ENCODE measurements at regions not wholly inside any gene's neighbourhood (a gene's known extent, or its start where the extent isn't known, plus 50 kb on each side); places are given as distances from the start of the nearest gene placed in this dataset.

DNA sequence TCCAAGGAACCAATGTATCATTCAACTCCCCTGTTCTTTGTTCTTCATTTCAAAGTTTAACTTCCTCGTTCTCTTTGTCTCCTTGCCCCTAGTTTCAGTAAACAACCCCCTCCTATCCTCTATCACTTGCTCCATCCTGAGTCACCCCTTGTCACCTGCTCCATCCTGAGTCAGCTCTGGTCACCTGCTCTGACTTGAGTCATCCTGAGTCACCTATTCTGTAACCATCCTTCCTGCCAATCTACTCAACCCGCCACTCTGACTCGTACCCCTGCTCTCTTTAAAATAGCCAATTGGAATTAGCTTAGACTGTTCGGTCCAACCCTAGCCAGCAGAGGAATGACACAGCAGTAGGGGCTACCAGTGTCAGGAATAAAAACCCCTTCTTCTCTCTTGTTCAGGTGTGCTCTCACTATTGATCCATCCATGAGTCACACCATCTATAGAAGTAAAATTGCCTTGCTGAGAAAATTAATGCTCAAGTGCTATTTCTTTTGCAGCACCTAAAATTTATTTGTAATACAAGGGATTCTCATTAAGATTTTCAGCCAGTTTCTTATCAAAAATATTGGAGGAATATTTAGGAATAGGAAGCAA lies 326.8 kb downstream of the AKAIN1 start:
- no peaks in the 10 kb centered on the region for H4K20me1 ChIP-seq (ENCODE audit: insufficient read depth)
- no peak overlapping the region for H3K27ac ChIP-seq (ENCODE audit: low read length)
- no peaks in the 10 kb centered on the region for H3K36me3 ChIP-seq (ENCODE audit: insufficient read depth, low read length)
- H3K79me2 ChIP-seq (replicated peaks; ENCODE audit: insufficient read depth, low read length), result no peaks in the 10 kb centered on the region
- no peaks in the 10 kb centered on the region for H3K9me3 ChIP-seq (ENCODE audit: low read length)
- H3K9me2 ChIP-seq (ENCODE audit: insufficient read depth, low read length), result no peaks in the 10 kb centered on the region
- no peak overlapping the region for H3K4me3 ChIP-seq (ENCODE audit: low read length)
- no peak for TF ChIP-seq POLR2AphosphoS5 (IDR thresholded peaks at IDR 0.05)
- TF ChIP-seq, protein P1, sequence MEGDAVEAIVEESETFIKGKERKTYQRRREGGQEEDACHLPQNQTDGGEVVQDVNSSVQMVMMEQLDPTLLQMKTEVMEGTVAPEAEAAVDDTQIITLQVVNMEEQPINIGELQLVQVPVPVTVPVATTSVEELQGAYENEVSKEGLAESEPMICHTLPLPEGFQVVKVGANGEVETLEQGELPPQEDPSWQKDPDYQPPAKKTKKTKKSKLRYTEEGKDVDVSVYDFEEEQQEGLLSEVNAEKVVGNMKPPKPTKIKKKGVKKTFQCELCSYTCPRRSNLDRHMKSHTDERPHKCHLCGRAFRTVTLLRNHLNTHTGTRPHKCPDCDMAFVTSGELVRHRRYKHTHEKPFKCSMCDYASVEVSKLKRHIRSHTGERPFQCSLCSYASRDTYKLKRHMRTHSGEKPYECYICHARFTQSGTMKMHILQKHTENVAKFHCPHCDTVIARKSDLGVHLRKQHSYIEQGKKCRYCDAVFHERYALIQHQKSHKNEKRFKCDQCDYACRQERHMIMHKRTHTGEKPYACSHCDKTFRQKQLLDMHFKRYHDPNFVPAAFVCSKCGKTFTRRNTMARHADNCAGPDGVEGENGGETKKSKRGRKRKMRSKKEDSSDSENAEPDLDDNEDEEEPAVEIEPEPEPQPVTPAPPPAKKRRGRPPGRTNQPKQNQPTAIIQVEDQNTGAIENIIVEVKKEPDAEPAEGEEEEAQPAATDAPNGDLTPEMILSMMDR (IDR thresholded peaks at IDR 0.05; ENCODE audit: poor library complexity, severe bottlenecking), result no peak
- H3F3A ChIP-seq (ENCODE audit: insufficient read depth, low read length, poor library complexity, severe bottlenecking), result no peaks in the 10 kb centered on the region
- no peaks in the 10 kb centered on the region for H3K27me3 ChIP-seq (ENCODE audit: insufficient read depth, low read depth, low read length)
- no peak overlapping the region for H2AFZ ChIP-seq (ENCODE audit: low read depth, low read length)
- H3K9ac ChIP-seq (ENCODE audit: low read length), result no peak overlapping the region
- H3K4me2 ChIP-seq (ENCODE audit: low read length), result no peak overlapping the region

GRCh38 chr18:4869155-4869554 lies 327.9 kb downstream of the AKAIN1 start:
- Histone ChIP-seq H3K9ac (ENCODE audit: low read length) (no peak overlapping the region), H3K79me2 (replicated peaks; ENCODE audit: insufficient read depth, low read length) (no peaks in the 10 kb centered on the region), H3K4me2 (ENCODE audit: low read length) (no peak overlapping the region), H4K20me1 (ENCODE audit: insufficient read depth) (no peaks in the 10 kb centered on the region), H2AFZ (ENCODE audit: low read depth, low read length) (no peak overlapping the region), H3K27ac (ENCODE audit: low read length) (no peak overlapping the region), H3K36me3 (ENCODE audit: insufficient read depth, low read length) (no peaks in the 10 kb centered on the region), H3K4me3 (ENCODE audit: low read length) (no peak overlapping the region), H3K9me2 (ENCODE audit: insufficient read depth, low read length) (no peaks in the 10 kb centered on the region), H3F3A (ENCODE audit: insufficient read depth, low read length, poor library complexity, severe bottlenecking) (no peaks in the 10 kb centered on the region), H3K9me3 (ENCODE audit: low read length) (no peaks in the 10 kb centered on the region), H3K27me3 (ENCODE audit: insufficient read depth, low read depth, low read length) (no peaks in the 10 kb centered on the region)
- TF ChIP-seq RAD21 (conservative IDR thresholded peaks at IDR 0.05) (no peak), TAF1 (IDR thresholded peaks at IDR 0.05; ENCODE audit: low read depth) (no peak), REST (IDR thresholded peaks at IDR 0.05; ENCODE audit: borderline replicate concordance) (no peak), MXI1 (conservative IDR thresholded peaks at IDR 0.05; ENCODE audit: poor library complexity, severe bottlenecking) (no peak), EP300 (conservative IDR thresholded peaks at IDR 0.05; ENCODE audit: poor library complexity, severe bottlenecking) (no peak), SMC3 (conservative IDR thresholded peaks at IDR 0.05; ENCODE audit: poor library complexity) (no peak)

DNA sequence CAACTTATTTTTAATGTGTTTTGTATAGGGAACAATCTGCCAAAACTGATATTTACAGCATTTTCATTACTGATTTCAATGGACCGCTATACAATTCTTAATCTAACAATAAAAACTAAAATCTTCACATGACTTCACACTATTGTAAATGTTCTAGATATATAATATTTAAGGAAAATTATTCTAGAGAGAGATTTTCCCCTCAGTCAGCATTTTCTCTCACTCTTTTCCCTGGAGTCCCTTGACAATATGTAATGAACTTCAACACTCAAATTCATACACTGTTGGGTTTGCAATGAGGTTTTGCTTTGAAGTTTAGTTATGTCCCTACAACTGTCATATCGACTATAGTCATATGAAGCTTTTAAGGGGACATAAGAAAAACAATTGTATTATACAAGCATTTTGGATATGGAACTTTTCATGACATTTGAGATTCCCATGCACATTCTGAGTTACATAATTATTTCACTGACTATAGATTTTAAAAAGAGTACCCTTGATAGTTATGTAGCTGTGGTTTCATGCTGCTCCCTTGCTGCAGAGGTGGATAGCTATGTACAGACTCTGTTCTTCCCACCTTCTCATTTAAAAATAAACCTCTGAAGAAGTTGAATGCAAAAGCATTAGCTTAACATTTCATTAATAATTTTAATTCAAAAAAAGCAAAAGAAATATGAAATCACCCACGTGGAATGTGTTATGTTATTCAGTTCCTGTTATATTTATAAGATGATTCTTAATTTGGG lies 338.5 kb downstream of the AKAIN1 start:
- Histone ChIP-seq H3K27me3 (ENCODE audit: insufficient read depth, low read depth, low read length) (no peaks in the 10 kb centered on the region), H3K9me3 (ENCODE audit: low read length) (no peaks in the 10 kb centered on the region), H3K9ac (ENCODE audit: low read length) (no peak overlapping the region), H3K4me2 (ENCODE audit: low read length) (no peak overlapping the region), H3K27ac (ENCODE audit: low read length) (no peak overlapping the region), H3K9me2 (ENCODE audit: insufficient read depth, low read length) (no peaks in the 10 kb centered on the region), H3K79me2 (replicated peaks; ENCODE audit: insufficient read depth, low read length) (no peaks in the 10 kb centered on the region), H2AFZ (ENCODE audit: low read depth, low read length) (no peak overlapping the region), H3K36me3 (ENCODE audit: insufficient read depth, low read length) (no peaks in the 10 kb centered on the region), H4K20me1 (ENCODE audit: insufficient read depth) (no peaks in the 10 kb centered on the region), H3K4me3 (ENCODE audit: low read length) (no peak overlapping the region), H3F3A (ENCODE audit: insufficient read depth, low read length, poor library complexity, severe bottlenecking) (no peaks in the 10 kb centered on the region)
- TF ChIP-seq POLR2AphosphoS5 (IDR thresholded peaks at IDR 0.05), result no peak
- no peak for TF ChIP-seq MXI1 (conservative IDR thresholded peaks at IDR 0.05; ENCODE audit: poor library complexity, severe bottlenecking)
- no peak for TF ChIP-seq TAF1 (IDR thresholded peaks at IDR 0.05; ENCODE audit: low read depth)
- TF ChIP-seq RAD21 (conservative IDR thresholded peaks at IDR 0.05), result no peak
- TF ChIP-seq SMC3 (conservative IDR thresholded peaks at IDR 0.05; ENCODE audit: poor library complexity), result no peak
- TF ChIP-seq EP300 (conservative IDR thresholded peaks at IDR 0.05; ENCODE audit: poor library complexity, severe bottlenecking), result no peak
- no peak for TF ChIP-seq EZH2 (IDR thresholded peaks at IDR 0.05; ENCODE audit: borderline replicate concordance, insufficient read depth, low read length, poor library complexity, severe bottlenecking)
- TF ChIP-seq, protein P1 (IDR thresholded peaks at IDR 0.05; ENCODE audit: poor library complexity, severe bottlenecking), result no peak

Measured in neural cell (in vitro differentiated cells).